ENCODE measurements at regions not wholly inside any gene's neighbourhood (a gene's known extent, or its start where the extent isn't known, plus 50 kb on each side); places are given as distances from the start of the nearest gene placed in this dataset.

- H3K36me3 ChIP-seq: no peaks in the 10 kb centered on the region
- H3K27ac ChIP-seq: no peak overlapping the region
- TF ChIP-seq EP300 (IDR thresholded peaks at IDR 0.05) (no peak), POLR2A (IDR thresholded peaks at IDR 0.05) (no peak), POLR2AphosphoS5 (IDR thresholded peaks at IDR 0.05) (no peak), CTCF (IDR thresholded peaks at IDR 0.05) (no peak)
- DNase-seq (ENCODE audit: low spot score in 2 of 2): no peak
- no peak overlapping the region for H3K4me3 ChIP-seq
- H3K27me3 ChIP-seq: no peaks in the 10 kb centered on the region
- H3K9me3 ChIP-seq: peaks cover 2% of the 10 kb centered on the region
- H3K4me1 ChIP-seq: no peaks in the 10 kb centered on the region
- WGBS: 78% methylated on average over 6 of the region's 6 CpGs
These were observed 1683.2 kb upstream of the SLC39A10 start for GRCh38 chr2:193973781-193974180.

GRCh38 chr2:193966590-193966989 is 1690.4 kb upstream of the SLC39A10 start:
- H3K27me3 ChIP-seq: no peaks in the 10 kb centered on the region
- no peak for DNase-seq (ENCODE audit: low spot score in 2 of 2)
- H3K9me3 ChIP-seq: no peaks in the 10 kb centered on the region
- TF ChIP-seq EP300 (IDR thresholded peaks at IDR 0.05) (no peak), CTCF (IDR thresholded peaks at IDR 0.05) (no peak), POLR2A (IDR thresholded peaks at IDR 0.05) (no peak), POLR2AphosphoS5 (IDR thresholded peaks at IDR 0.05) (no peak)
- no peaks in the 10 kb centered on the region for H3K4me1 ChIP-seq
- no peak overlapping the region for H3K27ac ChIP-seq
- no peak overlapping the region for H3K4me3 ChIP-seq
- no peaks in the 10 kb centered on the region for H3K36me3 ChIP-seq

GRCh38 chr2:193965263-193965662 is 1691.8 kb upstream of the SLC39A10 start:
- H3K4me1 ChIP-seq: no peaks in the 10 kb centered on the region
- DNase-seq (ENCODE audit: low spot score in 2 of 2): no peak
- H3K27ac ChIP-seq: no peak overlapping the region
- no peak overlapping the region for H3K4me3 ChIP-seq
- H3K36me3 ChIP-seq: no peaks in the 10 kb centered on the region
- WGBS: 70% methylated on average over 4 of the region's 4 CpGs
- H3K9me3 ChIP-seq: no peaks in the 10 kb centered on the region
- TF ChIP-seq POLR2AphosphoS5 (IDR thresholded peaks at IDR 0.05): no peak
- no peak for TF ChIP-seq POLR2A (IDR thresholded peaks at IDR 0.05)
- no peak for TF ChIP-seq EP300 (IDR thresholded peaks at IDR 0.05)
- TF ChIP-seq CTCF (IDR thresholded peaks at IDR 0.05): no peak
- H3K27me3 ChIP-seq: no peaks in the 10 kb centered on the region

- Histone ChIP-seq H3K9me3 (no peaks in the 10 kb centered on the region), H3K27me3 (no peaks in the 10 kb centered on the region), H3K36me3 (no peaks in the 10 kb centered on the region), H3K4me3 (no peak overlapping the region), H3K4me1 (no peaks in the 10 kb centered on the region), H3K27ac (no peak overlapping the region)
- no peak for DNase-seq (ENCODE audit: low spot score in 2 of 2)
- 68% methylated on average over 4 of the region's 4 CpGs for WGBS
- TF ChIP-seq POLR2A (IDR thresholded peaks at IDR 0.05) (no peak), CTCF (IDR thresholded peaks at IDR 0.05) (no peak), POLR2AphosphoS5 (IDR thresholded peaks at IDR 0.05) (no peak), EP300 (IDR thresholded peaks at IDR 0.05) (no peak)
These were observed 1693.4 kb upstream of the SLC39A10 start for GRCh38 chr2:193963472-193964119.

- H3K27ac ChIP-seq: no peak overlapping the region
- no peaks in the 10 kb centered on the region for H3K4me1 ChIP-seq
- no peaks in the 10 kb centered on the region for H3K27me3 ChIP-seq
- 82% methylated on average over 1 of the region's 1 CpG for WGBS
- TF ChIP-seq POLR2A (IDR thresholded peaks at IDR 0.05): no peak
- no peak for TF ChIP-seq POLR2AphosphoS5 (IDR thresholded peaks at IDR 0.05)
- TF ChIP-seq EP300 (IDR thresholded peaks at IDR 0.05): no peak
- no peak for TF ChIP-seq CTCF (IDR thresholded peaks at IDR 0.05)
- no peaks in the 10 kb centered on the region for H3K9me3 ChIP-seq
- H3K36me3 ChIP-seq: no peaks in the 10 kb centered on the region
- DNase-seq (ENCODE audit: low spot score in 2 of 2): no peak
- H3K4me3 ChIP-seq: no peak overlapping the region
These were observed 1710.2 kb upstream of the SLC39A10 start for GRCh38 chr2:193946806-193947205.

Measured in suprapubic skin (tissue), 4 donors.